Large intestine (tissue), 3 donors: ENCODE measurements at regions not wholly inside any gene's neighbourhood (a gene's known extent, or its start where the extent isn't known, plus 50 kb on each side); places are given as distances from the start of the nearest gene placed in this dataset.
"Not testable (repeated sequence)": the region's sequence is repeated elsewhere in the genome, so short reads cannot be mapped to it uniquely, and the experiment has no call there.

Experiments
- DNase-seq, 2 donors: peaks; one replicate each; pipeline versions ENCODE4 v3.0.0 to v3.0.0-alpha.2; 2013
- H3K27ac ChIP-seq: one replicate; pipeline ENCODE4 v1.5.1; 2013; ENCODE audit warnings: low read length
- H3K27me3 ChIP-seq: 2 replicates; pipeline ENCODE4 v1.6.1; 2013; ENCODE audit warnings: low read length; ENCODE audit not compliant: control insufficient read depth, insufficient read depth
- H3K36me3 ChIP-seq: 2 replicates; pipeline ENCODE4 v1.6.1; 2013; ENCODE audit warnings: low read length; ENCODE audit not compliant: control insufficient read depth, insufficient read depth
- H3K4me1 ChIP-seq: one replicate; pipeline ENCODE4 v1.6.1; 2013; ENCODE audit warnings: low read length; ENCODE audit not compliant: control insufficient read depth, insufficient read depth
- H3K4me3 ChIP-seq: one replicate; pipeline ENCODE4 v1.5.1; 2013; ENCODE audit warnings: low read length
- H3K9me3 ChIP-seq: one replicate; pipeline ENCODE4 v1.6.1; 2013; ENCODE audit warnings: mild to moderate bottlenecking, low read depth, low read length, moderate library complexity; ENCODE audit not compliant: control insufficient read depth
- WGBS: methylation state at CpG from one replicate; pipeline ENCODE4 v1.1.5; 2013; ENCODE audit warnings: low lambda C conversion rate; ENCODE audit not compliant: insufficient coverage; 5-methylcytosine and 5-hydroxymethylcytosine counted together

GRCh38 chr9:90070931-90071660 lies 466.3 kb downstream of the GADD45G start:
- Histone ChIP-seq H3K4me3 (no peak overlapping the region), H3K27ac (no peak overlapping the region)
- WGBS, result no CpG with 5 or more reads among the region's 7 CpGs

GRCh38 chr9:90073186-90073945 lies 468.6 kb downstream of the GADD45G start:
- DNase-seq, result peak; percentile 25 to 64
- no peaks in the 10 kb centered on the region for H3K36me3 ChIP-seq
- H3K4me1 ChIP-seq, result peaks cover 6% of the 10 kb centered on the region
- H3K27ac ChIP-seq, result no peak overlapping the region
- H3K27me3 ChIP-seq, result no peaks in the 10 kb centered on the region
- H3K4me3 ChIP-seq, result no peak overlapping the region
- WGBS, result no CpG with 5 or more reads among the region's 3 CpGs
- no peaks in the 10 kb centered on the region for H3K9me3 ChIP-seq

More at GRCh38 chr9:90070931-90071660, 466.3 kb downstream of the GADD45G start:
- no peak for DNase-seq
- no peaks in the 10 kb centered on the region for H3K9me3 ChIP-seq
- H3K4me1 ChIP-seq, result peaks cover 6% of the 10 kb centered on the region
- no peaks in the 10 kb centered on the region for H3K27me3 ChIP-seq
- H3K36me3 ChIP-seq, result no peaks in the 10 kb centered on the region

GRCh38 chr9:90074316-90074962 lies 469.6 kb downstream of the GADD45G start:
- H3K27ac ChIP-seq, result no peak overlapping the region
- H3K4me3 ChIP-seq, result no peak overlapping the region
- no peaks in the 10 kb centered on the region for H3K27me3 ChIP-seq
- no peaks in the 10 kb centered on the region for H3K9me3 ChIP-seq
- H3K4me1 ChIP-seq, result peaks cover 6% of the 10 kb centered on the region
- 88% methylated on average over 1 of the region's 6 CpGs for WGBS
- no peak for DNase-seq
- no peaks in the 10 kb centered on the region for H3K36me3 ChIP-seq

GRCh38 chr9:90077598-90077997 lies 472.8 kb downstream of the GADD45G start:
- H3K27ac ChIP-seq, DNase-seq, H3K9me3 ChIP-seq, H3K27me3 ChIP-seq, H3K36me3 ChIP-seq, H3K4me1 ChIP-seq, H3K4me3 ChIP-seq: not testable (repeated sequence)
- 100% methylated on average over 1 of the region's 3 CpGs for WGBS

GRCh38 chr9:90078988-90079421 lies 474.2 kb downstream of the GADD45G start:
- no peaks in the 10 kb centered on the region for H3K4me1 ChIP-seq
- H3K27ac ChIP-seq, result no peak overlapping the region
- H3K27me3 ChIP-seq, result no peaks in the 10 kb centered on the region
- no peaks in the 10 kb centered on the region for H3K36me3 ChIP-seq
- H3K9me3 ChIP-seq, result no peaks in the 10 kb centered on the region
- 80% methylated on average over 1 of the region's 4 CpGs for WGBS
- H3K4me3 ChIP-seq, result no peak overlapping the region
- no peak for DNase-seq

GRCh38 chr9:90085633-90086032 lies 480.8 kb downstream of the GADD45G start:
- H3K27me3 ChIP-seq, result no peaks in the 10 kb centered on the region
- no peak for DNase-seq
- H3K36me3 ChIP-seq, result no peaks in the 10 kb centered on the region
- WGBS, result no CpG with 5 or more reads among the region's 4 CpGs
- H3K4me3 ChIP-seq, result no peak overlapping the region
- H3K9me3 ChIP-seq, result no peaks in the 10 kb centered on the region
- H3K27ac ChIP-seq, result no peak overlapping the region
- H3K4me1 ChIP-seq, result no peaks in the 10 kb centered on the region

- Histone ChIP-seq H3K27me3 (no peaks in the 10 kb centered on the region), H3K4me1 (no peaks in the 10 kb centered on the region), H3K9me3 (no peaks in the 10 kb centered on the region), H3K27ac (no peak overlapping the region), H3K4me3 (no peak overlapping the region), H3K36me3 (no peaks in the 10 kb centered on the region)
- WGBS, result no CpG with 5 or more reads among the region's 2 CpGs
- DNase-seq, result no peak
Observed at GRCh38 chr9:90086101-90086511, 481.3 kb downstream of the GADD45G start.

- Histone ChIP-seq H3K4me1 (no peaks in the 10 kb centered on the region), H3K4me3 (no peak overlapping the region), H3K27ac (no peak overlapping the region), H3K27me3 (no peaks in the 10 kb centered on the region), H3K36me3 (no peaks in the 10 kb centered on the region), H3K9me3 (no peaks in the 10 kb centered on the region)
- DNase-seq, result no peak
- 100% methylated on average over 1 of the region's 6 CpGs for WGBS
Observed at GRCh38 chr9:90088434-90088833, 483.6 kb downstream of the GADD45G start.

- DNase-seq, result no peak
- H3K4me1 ChIP-seq, result no peaks in the 10 kb centered on the region
- no peaks in the 10 kb centered on the region for H3K9me3 ChIP-seq
- H3K36me3 ChIP-seq, result no peaks in the 10 kb centered on the region
- no peaks in the 10 kb centered on the region for H3K27me3 ChIP-seq
- no CpG with 5 or more reads among the region's 4 CpGs for WGBS
- H3K4me3 ChIP-seq, result no peak overlapping the region
- H3K27ac ChIP-seq, result no peak overlapping the region
Observed at GRCh38 chr9:90088856-90089255, 484.0 kb downstream of the GADD45G start.

GRCh38 chr9:90090997-90091396 lies 486.2 kb downstream of the GADD45G start:
- H3K9me3 ChIP-seq, result no peaks in the 10 kb centered on the region
- no peak for DNase-seq
- WGBS, result 95% methylated on average over 4 of the region's 4 CpGs
- no peak overlapping the region for H3K4me3 ChIP-seq
- H3K27ac ChIP-seq, result no peak overlapping the region
- H3K27me3 ChIP-seq, result no peaks in the 10 kb centered on the region
- peaks cover 7% of the 10 kb centered on the region for H3K4me1 ChIP-seq
- no peaks in the 10 kb centered on the region for H3K36me3 ChIP-seq
